SK-N-MC (cell line): ENCODE measurements at regions not wholly inside any gene's neighbourhood (a gene's known extent, or its start where the extent isn't known, plus 50 kb on each side); places are given as distances from the start of the nearest gene placed in this dataset.

Source experiments
- DNase-seq: peaks from one replicate; pipeline ENCODE4 v3.0.0-alpha.2; 2011; ENCODE audit warnings: low read depth, low spot score
- H3K27ac ChIP-seq: fragments of 200-600 bp; sonication (generic); 2 replicates; pipeline ENCODE4 v1.5.1; 2016; ENCODE audit warnings: mixed run types
- H3K36me3 ChIP-seq: fragments of 200-600 bp; sonication (generic); 2 replicates; pipeline ENCODE4 v1.6.1; 2017; ENCODE audit warnings: antibody characterized with exemption, low read length, mixed read lengths; ENCODE audit not compliant: insufficient read depth
- H3K4me3 ChIP-seq: fragments of 200-600 bp; sonication (generic); 2 replicates; pipeline ENCODE4 v1.5.1; 2016
- H3K9ac ChIP-seq: fragments of 200-600 bp; sonication (generic); 2 replicates; pipeline ENCODE4 v1.8.0; 2017; ENCODE audit warnings: mixed run types, mixed read lengths; ENCODE audit not compliant: insufficient read length
- H3K9me3 ChIP-seq: fragments of 200-600 bp; sonication (generic); 2 replicates; pipeline ENCODE4 v1.6.1; 2017; ENCODE audit warnings: low read depth, mild to moderate bottlenecking, antibody characterized with exemption, low read length, moderate library complexity, mixed read lengths
- EZH2 ChIP-seq: fragments of 200-600 bp; sonication (generic); IDR thresholded peaks from one replicate; pipeline ENCODE4 v1.6.1; 2017; ENCODE audit warnings: antibody characterized with exemption
- FOXP2 ChIP-seq: optimal IDR thresholded peaks from 2 replicates; pipeline ENCODE3; 2011; ENCODE audit warnings: mild to moderate bottlenecking, moderate library complexity; ENCODE audit not compliant: insufficient read depth; ENCODE audit errors: extremely low read length, control extremely low read depth
- POLR2AphosphoS5 ChIP-seq: IDR thresholded peaks from 2 replicates; pipeline ENCODE4 v1.6.1; 2012; ENCODE audit warnings: mild to moderate bottlenecking, low read depth, low read length, borderline replicate concordance

- H3K36me3 ChIP-seq, result no peaks in the 10 kb centered on the region
- no peak overlapping the region for H3K9ac ChIP-seq
- H3K27ac ChIP-seq, result no peak overlapping the region
- TF ChIP-seq EZH2 (no peak), FOXP2 (no peak), POLR2AphosphoS5 (no peak)
- DNase-seq, result no peak
- no peaks in the 10 kb centered on the region for H3K9me3 ChIP-seq
- no peak overlapping the region for H3K4me3 ChIP-seq
These were observed 753.2 kb downstream of the ARAP2 start for GRCh38 chr4:35491093-35491492.

GRCh38 chr4:35493977-35494376, 750.3 kb downstream of the ARAP2 start:
- no peaks in the 10 kb centered on the region for H3K36me3 ChIP-seq
- no peak overlapping the region for H3K27ac ChIP-seq
- no peaks in the 10 kb centered on the region for H3K9me3 ChIP-seq
- TF ChIP-seq EZH2 (no peak), POLR2AphosphoS5 (no peak), FOXP2 (no peak)
- no peak overlapping the region for H3K4me3 ChIP-seq
- no peak for DNase-seq
- H3K9ac ChIP-seq, result no peak overlapping the region

GRCh38 chr4:35494955-35495354, 749.4 kb downstream of the ARAP2 start:
- DNase-seq, result no peak
- Histone ChIP-seq H3K9me3 (no peaks in the 10 kb centered on the region), H3K4me3 (no peak overlapping the region), H3K27ac (no peak overlapping the region), H3K9ac (no peak overlapping the region), H3K36me3 (no peaks in the 10 kb centered on the region)
- no peak for TF ChIP-seq POLR2AphosphoS5
- no peak for TF ChIP-seq EZH2
- no peak for TF ChIP-seq FOXP2

- Histone ChIP-seq H3K27ac (no peak overlapping the region), H3K9ac (no peak overlapping the region), H3K36me3 (no peaks in the 10 kb centered on the region), H3K9me3 (no peaks in the 10 kb centered on the region), H3K4me3 (no peak overlapping the region)
- TF ChIP-seq FOXP2, result no peak
- no peak for TF ChIP-seq EZH2
- TF ChIP-seq POLR2AphosphoS5, result no peak
- no peak for DNase-seq
These were observed 743.5 kb downstream of the ARAP2 start for GRCh38 chr4:35500812-35501211.

- Histone ChIP-seq H3K9ac (no peak overlapping the region), H3K27ac (no peak overlapping the region), H3K9me3 (no peaks in the 10 kb centered on the region), H3K4me3 (no peak overlapping the region), H3K36me3 (no peaks in the 10 kb centered on the region)
- DNase-seq, result no peak
- TF ChIP-seq EZH2 (no peak), FOXP2 (no peak), POLR2AphosphoS5 (no peak)
These were observed 740.9 kb downstream of the ARAP2 start for GRCh38 chr4:35503435-35503834.

- Histone ChIP-seq H3K27ac (no peak overlapping the region), H3K36me3 (no peaks in the 10 kb centered on the region), H3K9me3 (no peaks in the 10 kb centered on the region), H3K4me3 (no peak overlapping the region), H3K9ac (no peak overlapping the region)
- no peak for DNase-seq
- TF ChIP-seq FOXP2 (no peak), POLR2AphosphoS5 (no peak), EZH2 (no peak)
These were observed 738.2 kb downstream of the ARAP2 start for GRCh38 chr4:35506161-35506560.

- DNase-seq, result no peak
- Histone ChIP-seq H3K27ac (no peak overlapping the region), H3K9me3 (no peaks in the 10 kb centered on the region), H3K36me3 (no peaks in the 10 kb centered on the region), H3K4me3 (no peak overlapping the region), H3K9ac (no peak overlapping the region)
- no peak for TF ChIP-seq EZH2
These were observed 732.5 kb downstream of the ARAP2 start for GRCh38 chr4:35511851-35512250.

- no peak overlapping the region for H3K9ac ChIP-seq
- no peak overlapping the region for H3K4me3 ChIP-seq
- DNase-seq, result no peak
- TF ChIP-seq POLR2AphosphoS5 (no peak), FOXP2 (no peak), EZH2 (no peak)
- no peaks in the 10 kb centered on the region for H3K36me3 ChIP-seq
- H3K9me3 ChIP-seq, result no peaks in the 10 kb centered on the region
- no peak overlapping the region for H3K27ac ChIP-seq
These were observed 728.2 kb downstream of the ARAP2 start for GRCh38 chr4:35516102-35516501.

- no peak overlapping the region for H3K9ac ChIP-seq
- TF ChIP-seq POLR2AphosphoS5, result no peak
- no peak for TF ChIP-seq FOXP2
- no peak for TF ChIP-seq EZH2
- DNase-seq, result no peak
- no peaks in the 10 kb centered on the region for H3K9me3 ChIP-seq
- no peak overlapping the region for H3K4me3 ChIP-seq
- no peak overlapping the region for H3K27ac ChIP-seq
- no peaks in the 10 kb centered on the region for H3K36me3 ChIP-seq
These were observed 724.3 kb downstream of the ARAP2 start for GRCh38 chr4:35520059-35520458.
